C4-2B (cell line): ENCODE measurements at regions not wholly inside any gene's neighbourhood (a gene's known extent, or its start where the extent isn't known, plus 50 kb on each side); places are given as distances from the start of the nearest gene placed in this dataset.

Experiments
- H3K27ac ChIP-seq: fragments of 450-650 bp; 2 replicates; pipeline ENCODE4 v1.5.1; 2017
- CTCF ChIP-seq: fragments of 450-650 bp; conservative IDR thresholded peaks from 2 replicates; pipeline ENCODE4 v1.5.1; 2017; ENCODE audit warnings: mild to moderate bottlenecking
- ZFX ChIP-seq: fragments of 450-650 bp; IDR thresholded peaks from 2 replicates; pipeline ENCODE4 v1.6.1; 2017

GRCh38 chr17:74145756-74146155 lies 57.7 kb upstream of the RPL38 start:
- H3K27ac ChIP-seq, result no peak overlapping the region
- TF ChIP-seq CTCF (no peak), ZFX (no peak)

- H3K27ac ChIP-seq, result no peak overlapping the region
- TF ChIP-seq CTCF (no peak), ZFX (no peak)
Observed at GRCh38 chr17:74146196-74146595, 57.3 kb upstream of the RPL38 start.

GRCh38 chr17:74147056-74147835 lies 56.2 kb upstream of the RPL38 start:
- TF ChIP-seq ZFX, result no peak
- no peak for TF ChIP-seq CTCF

GRCh38 chr17:74147966-74148365 lies 55.5 kb upstream of the RPL38 start:
- TF ChIP-seq CTCF, result no peak
- TF ChIP-seq ZFX, result no peak
- H3K27ac ChIP-seq, result no peak overlapping the region

More at GRCh38 chr17:74147056-74147835, 56.2 kb upstream of the RPL38 start:
- H3K27ac ChIP-seq, result no peak overlapping the region

- no peak for TF ChIP-seq ZFX
- TF ChIP-seq CTCF, result no peak
- no peak overlapping the region for H3K27ac ChIP-seq
Observed at GRCh38 chr17:74148446-74148845, 55.0 kb upstream of the RPL38 start.

GRCh38 chr17:74148901-74149596 lies 54.4 kb upstream of the RPL38 start:
- TF ChIP-seq CTCF, result no peak
- no peak for TF ChIP-seq ZFX
- no peak overlapping the region for H3K27ac ChIP-seq
